GM18499 (cell line): ENCODE measurements at regions not wholly inside any gene's neighbourhood (a gene's known extent, or its start where the extent isn't known, plus 50 kb on each side); places are given as distances from the start of the nearest gene placed in this dataset.
"Not testable (repeated sequence)": the region's sequence is repeated elsewhere in the genome, so short reads cannot be mapped to it uniquely, and the experiment has no call there.

ENCODE experiments used
- ATAC-seq: cut with Tn5 transposase; IDR thresholded peaks from one replicate; pipeline ENCODE4 v1.9.1; 2021; ENCODE audit warnings: moderate number of reproducible peaks; ENCODE audit not compliant: insufficient read depth, unreplicated experiment

DNA sequence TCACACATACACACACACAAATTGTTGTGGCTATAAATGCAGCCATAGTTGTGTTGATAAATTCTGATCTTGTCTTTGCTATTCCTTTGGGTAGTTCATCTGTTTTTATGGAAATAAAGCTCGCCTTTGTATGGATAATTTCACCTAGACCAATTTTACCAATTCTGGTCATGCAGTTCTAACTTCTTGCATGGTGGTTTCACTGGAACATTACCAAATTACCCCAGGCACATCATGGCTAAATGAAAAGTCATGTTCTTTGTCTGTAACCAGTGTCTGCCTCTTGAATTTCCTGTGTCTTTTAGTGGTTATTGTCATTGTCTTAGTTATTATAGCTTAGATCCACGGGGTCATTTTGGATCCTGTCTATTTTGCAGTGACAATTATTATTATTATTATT is 50.3 kb upstream of the TMC1 start:
- ATAC-seq = no peak

DNA sequence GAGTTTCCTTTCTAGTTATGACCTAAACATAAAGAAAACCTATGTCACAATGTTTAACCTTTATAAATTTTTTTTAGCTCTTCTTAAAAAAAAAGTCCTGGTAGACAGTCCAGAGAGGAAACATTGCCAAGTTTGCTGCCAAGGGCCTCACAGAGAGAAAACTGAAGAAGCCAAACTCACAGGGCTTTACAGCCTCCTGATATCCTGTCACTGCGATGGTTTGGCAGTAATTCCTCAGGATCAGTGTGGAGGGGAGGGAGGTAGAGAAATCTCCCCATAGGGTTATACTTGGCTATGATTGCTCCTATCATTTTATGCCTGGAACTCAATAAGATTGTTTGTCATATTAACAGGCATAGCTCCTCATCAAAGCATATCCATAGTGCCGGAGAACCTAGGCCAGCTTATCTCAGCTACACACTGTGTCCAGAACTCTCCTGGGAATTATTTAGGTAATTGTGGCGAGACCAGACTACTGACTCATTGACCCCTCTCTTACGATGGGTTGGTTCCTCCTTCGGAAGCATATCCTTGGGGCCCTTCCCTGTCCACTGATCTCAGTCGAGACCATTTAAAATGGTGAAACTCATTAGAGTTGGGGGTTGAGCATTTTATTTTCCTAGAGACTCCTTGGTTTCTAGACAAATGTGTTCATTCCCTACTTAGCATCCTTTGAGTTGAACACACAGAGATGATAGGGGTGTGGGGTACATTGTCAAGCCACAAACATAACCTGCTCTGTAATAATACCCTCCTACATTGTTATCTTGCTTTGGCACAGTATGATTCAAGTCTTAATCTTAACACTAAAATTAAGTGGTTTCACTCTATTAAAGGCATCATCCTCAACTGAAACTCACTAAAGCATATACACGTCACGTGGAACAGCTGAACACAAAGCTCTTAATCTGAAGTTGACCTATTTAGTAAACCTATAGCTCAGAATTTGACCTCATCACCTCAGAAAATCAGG is 53.4 kb upstream of the TMC1 start:
- ATAC-seq = no peak

DNA sequence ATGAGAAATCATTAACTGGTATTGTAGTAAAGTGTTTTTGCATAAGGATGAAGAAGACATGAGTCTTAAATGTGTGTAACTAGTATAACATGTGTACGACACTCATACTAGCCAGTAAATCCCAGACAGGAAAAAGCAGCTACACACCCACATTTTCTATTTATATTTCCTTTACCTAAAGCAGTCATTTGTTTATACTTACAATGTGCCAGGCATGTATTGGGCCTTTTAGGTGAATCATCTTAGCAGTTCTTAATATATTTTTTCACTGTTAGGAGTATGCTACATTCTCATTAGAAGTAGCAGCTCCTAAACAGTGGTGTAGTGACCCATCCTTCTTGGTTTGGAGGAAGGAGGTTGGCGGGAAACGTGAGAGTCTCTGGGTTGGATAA is 55.8 kb upstream of the TMC1 start:
- ATAC-seq = no peak

DNA sequence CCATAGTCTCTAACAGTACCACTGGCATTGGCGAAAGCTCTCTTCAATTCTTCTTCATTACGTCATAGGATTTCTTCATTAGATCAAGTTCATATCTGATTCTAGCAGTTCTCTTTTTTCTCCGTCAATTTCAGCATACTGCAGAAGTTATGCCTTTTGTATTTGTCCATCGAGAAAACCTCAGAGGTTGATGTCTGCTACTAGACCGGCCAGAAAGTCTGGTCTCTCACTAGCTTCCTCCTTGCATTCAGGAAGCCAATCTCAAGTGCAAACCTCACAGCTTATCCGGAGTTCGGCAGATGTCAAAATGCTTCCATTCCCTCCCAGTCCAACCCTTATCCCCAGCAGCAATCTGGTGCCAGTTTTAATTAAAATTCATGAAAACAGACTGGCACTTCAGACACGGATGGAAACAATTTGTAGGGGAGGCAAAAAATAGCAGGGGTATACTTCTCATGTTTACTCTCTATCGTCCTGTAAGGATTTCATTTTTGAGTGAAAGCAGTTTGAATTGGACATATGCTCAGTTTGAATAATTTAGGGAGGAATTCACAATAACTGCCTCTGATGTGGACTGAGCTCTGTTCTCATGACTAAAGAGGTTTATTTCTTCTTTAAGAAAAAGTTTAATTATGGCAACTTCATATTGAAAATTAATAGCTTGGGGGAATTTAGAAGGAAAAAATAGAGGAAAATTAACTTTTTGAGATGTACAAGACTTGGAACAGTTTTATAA is 56.4 kb upstream of the TMC1 start:
- ATAC-seq = no peak

DNA sequence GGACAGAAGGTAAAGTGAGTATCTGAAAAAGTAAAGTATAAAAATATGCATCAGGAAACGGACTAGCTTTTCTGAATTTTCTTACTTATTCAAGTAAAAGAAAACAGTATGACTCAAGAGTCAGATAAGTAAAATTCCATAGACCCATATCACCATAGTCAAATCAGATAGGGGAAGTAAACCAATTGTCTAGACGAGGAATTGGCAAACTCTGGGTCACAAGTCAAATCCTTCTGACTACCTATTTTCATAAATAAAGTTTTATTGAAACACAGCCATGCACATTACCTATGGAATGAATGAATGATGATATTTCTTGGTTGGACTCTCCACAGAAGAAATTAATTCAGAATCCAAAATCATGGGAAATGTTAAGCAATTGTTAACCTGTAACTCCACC is 59.1 kb upstream of the TMC1 start:
- ATAC-seq = no peak

DNA sequence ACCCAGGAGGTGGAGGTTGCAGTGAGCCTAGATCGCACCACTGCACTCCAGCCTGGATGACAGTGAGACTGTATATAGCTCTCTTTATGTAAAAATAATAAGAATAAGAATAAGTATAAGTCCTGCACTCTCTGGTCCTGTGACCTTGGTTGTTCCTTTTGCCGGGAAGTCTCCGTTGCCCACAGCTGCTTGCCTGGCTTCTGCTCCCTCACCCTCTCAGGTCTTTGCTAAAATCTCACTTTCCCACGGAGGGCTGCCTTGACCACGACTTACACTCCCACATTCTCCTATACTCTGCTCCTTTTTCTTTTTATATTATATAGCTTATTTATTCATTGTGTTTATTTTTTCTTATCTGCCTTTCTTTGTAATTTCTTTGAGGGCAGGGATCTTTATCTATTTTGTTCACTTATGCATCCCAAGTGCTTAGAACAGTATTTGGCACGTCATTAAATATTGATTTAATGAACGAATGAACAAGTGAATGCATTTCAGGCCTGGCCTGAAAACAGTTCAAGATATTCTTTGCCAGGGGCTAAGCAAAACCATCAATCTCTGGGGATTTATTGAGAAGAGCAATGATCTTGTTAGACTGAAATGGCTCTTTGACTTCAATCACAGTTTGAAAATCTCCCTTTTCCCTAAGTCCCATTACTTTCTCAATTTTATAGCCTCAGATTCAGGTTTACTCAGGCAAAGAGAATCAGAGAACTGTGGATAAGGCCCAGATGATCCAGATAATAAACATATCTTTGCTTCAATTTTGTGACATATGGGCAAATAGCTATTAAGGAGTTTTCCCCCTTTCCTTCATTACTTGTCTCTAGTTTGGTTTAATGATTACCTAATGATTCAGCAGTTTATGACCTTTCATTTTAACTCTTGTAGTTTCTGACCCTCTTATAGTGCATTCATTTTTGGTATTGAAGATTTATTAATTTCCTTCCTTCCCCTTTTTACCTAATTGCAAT is 60.8 kb upstream of the TMC1 start:
- ATAC-seq = no peak

DNA sequence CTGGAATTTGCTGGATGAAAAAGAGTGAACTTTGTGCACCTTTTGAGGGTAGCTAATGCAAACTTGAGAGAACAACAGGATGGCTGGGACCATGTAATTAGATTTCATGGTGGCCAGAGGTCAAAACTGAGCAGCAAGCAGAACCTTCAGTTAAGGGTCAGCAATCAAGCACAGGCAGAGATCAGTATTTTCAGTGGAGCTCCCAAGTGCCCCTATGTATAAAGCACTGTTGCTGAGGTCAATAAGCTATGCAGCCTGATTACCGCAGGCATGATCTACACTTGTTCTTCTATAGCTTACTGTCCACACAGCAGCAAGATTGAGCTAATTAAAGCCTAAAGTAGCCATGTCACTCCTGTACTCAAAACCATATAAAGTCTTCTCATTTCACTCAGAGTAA is 62.1 kb upstream of the TMC1 start:
- no peak for ATAC-seq

DNA sequence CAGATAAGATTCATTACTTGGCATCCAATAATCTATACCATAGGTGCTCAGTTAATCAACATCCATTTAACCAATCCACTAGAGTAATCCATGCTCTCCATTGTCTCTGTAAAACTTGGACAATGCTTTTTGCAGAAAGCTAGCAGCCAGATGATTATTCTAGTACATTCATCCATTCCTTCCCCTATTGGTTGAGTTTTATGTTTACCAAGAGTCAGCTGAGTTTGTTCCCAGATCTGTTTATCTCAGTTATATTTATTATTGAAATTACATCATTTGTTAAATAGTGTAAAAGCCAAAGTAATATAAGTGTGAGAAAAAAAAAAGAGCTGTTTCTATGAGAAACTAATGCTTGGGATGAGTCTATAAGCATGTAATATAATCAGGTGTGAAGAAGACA is 63.3 kb upstream of the TMC1 start:
- no peak for ATAC-seq

DNA sequence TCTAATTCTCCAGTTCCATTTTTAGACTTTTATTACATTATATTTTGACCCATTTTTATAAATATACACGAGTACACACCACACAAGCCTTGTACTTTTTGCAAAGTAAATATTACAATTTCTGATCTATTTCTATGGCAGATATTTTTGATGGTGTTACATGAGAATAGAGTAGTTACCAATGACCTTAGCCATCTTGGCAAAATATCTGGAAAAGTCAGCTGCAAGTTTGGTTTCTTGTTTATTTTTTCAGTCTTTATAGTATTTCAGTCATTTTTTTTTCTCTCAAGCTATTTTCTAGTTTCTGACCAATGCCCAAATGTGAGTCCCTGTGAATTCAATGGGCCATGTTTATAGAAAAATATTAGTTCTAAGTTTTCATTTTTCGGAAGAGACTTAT is 64.0 kb upstream of the TMC1 start:
- no peak for ATAC-seq

DNA sequence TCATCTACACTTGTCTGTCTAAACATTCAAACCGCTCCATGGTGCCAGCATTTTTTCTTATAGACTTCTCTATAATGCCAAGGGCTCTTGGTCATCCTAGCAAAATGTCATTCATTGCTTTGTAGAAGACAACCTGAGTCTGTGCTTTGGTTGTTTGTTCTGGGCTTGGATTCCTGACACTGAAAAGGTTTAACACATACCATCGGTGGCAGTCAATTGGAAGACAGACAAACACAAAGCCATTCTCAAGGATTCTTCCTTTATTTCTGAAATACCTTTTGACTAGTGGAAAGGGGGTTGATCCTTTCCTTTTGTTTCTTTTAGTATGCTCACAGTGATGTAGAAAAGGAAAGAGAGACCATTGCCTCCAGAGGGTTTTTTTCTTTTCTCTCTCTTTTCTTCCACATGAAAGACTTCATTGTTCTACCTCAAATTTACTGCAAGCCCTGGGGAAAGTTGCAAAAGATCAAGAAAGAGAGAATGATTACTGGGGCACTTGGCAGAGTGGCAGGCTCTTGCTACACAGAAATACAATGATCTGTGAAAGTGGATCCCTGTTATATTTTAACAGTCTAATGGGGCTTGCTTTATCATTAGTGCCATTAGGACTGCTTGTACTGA is 66.4 kb upstream of the TMC1 start:
- ATAC-seq = no peak

DNA sequence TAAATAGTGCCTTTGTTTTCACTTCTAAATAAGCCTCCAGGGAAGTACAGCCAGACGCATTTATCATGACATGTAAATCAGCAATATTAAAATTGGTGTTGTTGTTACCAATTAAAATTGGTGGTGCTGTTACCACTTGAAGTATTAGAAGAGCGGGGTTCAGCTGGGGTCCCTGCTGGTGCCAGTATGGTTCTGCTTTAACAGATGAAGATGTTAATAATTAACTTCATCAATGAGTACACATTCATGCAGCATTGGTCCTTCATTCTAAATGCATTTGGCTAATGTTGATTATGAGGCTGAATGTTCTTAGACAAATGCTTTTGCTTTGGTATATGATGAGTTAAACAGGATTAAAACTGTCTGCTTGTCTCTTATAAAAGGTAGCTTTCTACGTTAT is 67.6 kb upstream of the TMC1 start:
- no peak for ATAC-seq

DNA sequence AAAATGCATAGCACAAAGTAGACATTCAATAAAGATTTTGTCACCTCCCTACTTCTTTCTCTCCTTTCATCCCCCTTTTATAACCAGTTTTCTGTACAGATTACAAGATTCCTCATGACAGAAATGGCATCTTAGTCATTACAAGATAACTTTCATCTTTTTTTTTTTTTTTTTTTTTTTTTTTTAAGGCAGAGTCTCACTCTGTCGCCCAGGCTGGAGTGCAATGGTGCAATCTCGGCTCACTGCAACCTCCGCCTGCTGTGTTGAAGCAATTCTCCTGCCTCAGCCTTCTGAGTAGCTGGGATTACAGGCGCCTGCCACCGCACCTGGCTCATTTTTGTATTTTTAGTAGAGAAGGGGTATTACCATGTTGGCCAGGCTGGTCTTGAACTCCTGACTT is 75.2 kb upstream of the TMC1 start:
- ATAC-seq = not testable (repeated sequence)

DNA sequence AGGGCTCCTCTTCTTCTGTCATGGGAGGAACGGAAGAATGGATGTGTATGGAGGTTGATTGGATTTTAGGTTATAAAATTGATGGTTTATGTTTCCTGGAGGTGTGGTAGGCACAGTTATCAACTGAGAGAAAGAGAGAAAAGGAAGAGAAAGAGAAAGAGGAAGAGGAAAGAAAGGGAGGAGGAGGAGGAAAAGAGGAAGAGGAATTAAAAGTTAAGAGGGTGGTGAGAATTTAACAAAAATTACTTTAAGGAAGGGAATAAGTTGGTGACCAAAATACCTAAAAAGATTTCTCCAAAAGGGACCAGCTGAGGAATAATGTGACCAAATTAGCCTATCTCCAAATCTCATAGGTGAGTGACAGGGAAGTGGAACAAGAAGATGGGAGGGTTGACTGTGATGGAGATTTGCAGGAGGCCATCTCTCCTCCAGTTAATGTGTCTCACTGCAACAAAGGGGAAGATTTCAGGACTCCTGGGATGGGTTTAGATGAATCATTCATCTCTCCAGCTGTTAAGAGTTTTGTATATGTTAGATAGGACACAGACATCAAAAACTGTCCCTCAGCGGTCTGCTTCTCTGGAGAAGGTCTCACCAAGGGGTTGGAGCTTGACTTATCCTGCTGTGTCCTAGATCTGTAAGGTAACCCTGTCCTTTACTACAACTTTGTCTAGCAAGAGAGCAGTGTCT is 76.0 kb upstream of the TMC1 start:
- ATAC-seq = no peak

DNA sequence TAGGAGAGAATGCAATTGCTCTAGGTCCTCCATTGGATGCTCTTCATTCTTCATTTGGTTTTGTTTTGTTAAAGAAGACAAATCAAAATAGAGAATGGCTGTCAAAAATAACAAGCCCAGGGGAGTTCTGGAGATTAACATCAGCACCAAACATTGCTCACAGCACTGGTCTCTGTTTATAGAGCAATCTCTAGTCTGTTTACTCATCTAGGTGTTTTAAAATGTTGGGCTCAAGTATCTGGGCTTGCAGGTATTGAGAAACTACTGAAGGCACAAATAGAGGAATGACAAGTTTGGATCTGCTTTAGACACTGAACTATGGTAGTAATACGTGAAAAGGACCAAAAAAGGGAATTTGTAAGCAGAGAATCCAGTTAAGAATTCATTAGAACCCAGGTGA is 77.0 kb upstream of the TMC1 start:
- ATAC-seq = no peak

DNA sequence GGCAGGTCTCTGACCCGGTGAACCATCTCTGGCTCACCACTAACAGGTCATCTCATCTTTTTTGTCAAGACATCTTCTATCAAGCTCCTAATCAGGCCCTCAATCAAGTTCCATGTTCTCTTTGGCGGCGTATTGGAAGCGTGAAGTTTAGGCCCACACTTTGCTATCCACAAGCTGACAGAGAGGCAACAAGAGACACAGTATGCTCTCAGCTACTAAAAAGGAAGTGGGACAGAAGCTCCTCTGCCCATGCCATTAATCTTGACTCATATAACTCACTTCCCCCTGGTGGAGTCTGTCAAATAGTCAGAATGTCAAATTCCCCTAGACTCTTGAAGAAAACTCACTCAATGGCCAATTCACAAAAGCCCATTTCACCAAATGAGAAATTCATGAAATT is 77.6 kb upstream of the TMC1 start:
- peak; percentile 91 for ATAC-seq

DNA sequence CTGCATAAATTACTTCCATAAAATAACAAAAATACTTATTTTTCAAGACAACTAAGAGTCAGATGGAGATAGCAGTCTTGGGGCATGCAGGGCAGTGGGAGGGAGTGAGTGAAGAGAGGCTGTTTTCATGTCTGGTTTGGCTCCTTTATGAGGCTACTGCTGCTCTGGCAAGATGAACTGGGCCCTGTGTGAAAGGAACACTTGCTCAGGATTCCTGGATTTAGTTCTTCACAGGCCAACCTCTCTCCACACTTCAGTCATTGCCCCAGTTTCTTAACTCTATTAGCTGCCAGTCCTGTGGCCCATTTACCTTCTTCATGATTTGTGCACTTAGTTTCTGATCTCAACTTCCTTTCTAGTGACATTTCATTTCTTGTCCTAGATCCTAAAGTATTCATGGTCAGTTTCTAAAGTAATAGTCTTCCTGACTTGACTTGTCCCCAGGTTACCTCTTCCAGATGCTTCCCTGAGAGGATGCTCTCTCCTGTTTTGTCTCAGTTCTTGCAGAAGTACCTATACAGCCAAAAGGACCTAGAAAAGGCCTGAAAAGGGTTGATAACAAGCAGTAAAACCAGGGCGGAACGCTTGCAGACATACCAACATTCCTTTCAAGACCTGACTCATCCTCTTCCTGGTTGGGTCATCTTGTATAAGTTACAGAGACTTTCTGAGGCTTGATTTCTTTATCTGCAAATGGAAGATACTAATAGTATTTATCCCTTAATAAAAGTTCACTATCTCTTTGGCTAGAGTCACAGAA is 77.0 kb upstream of the ZFAND5 start:
- no peak for ATAC-seq

DNA sequence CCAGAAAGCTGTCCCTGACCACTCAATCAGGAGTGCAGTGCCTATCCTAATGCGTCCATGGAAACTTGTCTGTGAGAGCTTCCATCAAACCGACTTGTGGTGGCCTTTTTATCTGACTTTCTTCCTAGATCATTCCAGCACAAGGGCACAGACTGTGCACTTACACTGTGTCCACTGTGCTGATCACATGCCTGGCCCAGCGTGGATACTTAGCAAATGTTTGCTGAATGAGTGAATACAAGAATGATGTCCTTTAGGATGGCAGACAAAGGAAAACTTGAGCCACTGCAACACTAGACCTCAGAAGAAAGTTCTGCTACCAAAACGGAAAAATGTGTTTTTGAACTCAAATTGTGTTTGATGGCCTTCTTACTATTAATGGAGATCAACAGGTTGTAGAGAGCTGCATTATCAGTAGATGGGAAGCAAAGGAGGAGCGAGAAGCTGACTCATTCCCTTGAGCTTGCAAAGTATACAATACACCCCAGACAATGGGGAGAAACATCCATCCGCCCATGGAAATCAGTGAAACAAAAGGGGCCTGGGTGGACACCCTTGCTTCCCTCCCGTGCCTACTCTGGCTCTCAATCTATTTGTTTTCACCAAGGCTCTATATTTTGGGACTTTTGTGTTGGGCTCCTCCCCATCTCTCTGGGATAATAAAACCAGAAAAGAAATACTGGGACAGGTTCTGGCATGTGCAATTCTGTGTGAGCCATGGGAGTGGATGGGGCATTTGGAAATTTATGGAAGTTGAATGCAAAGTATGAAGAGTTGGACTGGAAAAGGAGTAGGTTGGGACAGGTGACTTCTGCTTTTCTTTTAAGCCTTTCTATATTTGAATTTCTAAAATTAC is 76.2 kb upstream of the ZFAND5 start:
- no peak for ATAC-seq

DNA sequence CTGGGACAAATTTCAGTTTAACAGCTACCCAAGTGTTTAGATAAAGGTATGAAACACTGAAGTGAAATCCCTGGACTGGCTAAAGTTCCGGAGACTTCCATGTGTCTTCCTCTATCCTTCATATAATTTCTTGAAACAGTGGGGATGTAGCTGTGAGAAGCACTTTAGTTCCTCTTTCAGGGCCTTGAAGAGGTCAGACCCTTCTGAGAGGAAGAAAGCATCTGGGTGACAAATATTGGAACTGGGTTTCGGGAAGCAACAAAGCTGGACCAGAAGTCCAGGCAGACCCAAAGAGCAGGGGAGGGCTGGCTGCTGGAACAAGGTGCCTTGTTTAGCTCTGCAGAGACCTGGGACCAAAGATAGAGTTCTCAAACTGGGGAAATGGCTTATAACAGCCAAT is 75.4 kb upstream of the ZFAND5 start:
- no peak for ATAC-seq
